ENCODE measurements at regions not wholly inside any gene's neighbourhood (a gene's known extent, or its start where the extent isn't known, plus 50 kb on each side); places are given as distances from the start of the nearest gene placed in this dataset.

DNA sequence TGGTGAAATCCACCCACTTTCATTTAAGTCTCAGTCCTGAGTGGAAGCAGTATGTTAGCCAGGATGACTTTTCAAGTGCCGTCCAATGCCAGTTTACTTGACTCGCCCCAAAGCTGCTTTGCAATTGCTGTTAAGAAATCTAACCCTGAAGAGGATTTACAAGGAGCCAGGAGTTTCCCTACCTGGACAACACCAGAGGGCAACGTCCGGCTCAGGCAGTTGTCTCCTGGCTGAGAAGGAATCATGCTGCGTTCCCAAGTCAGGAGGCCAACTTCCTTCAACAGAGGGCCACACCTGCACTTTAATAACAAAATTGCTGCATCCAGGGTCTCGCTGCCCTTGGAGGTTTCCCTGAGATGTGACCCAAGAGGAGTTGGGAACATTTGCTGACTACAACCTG lies 65.8 kb downstream of the BOD1 start:
- DNase-seq: no peak
- TF ChIP-seq, protein P1, sequence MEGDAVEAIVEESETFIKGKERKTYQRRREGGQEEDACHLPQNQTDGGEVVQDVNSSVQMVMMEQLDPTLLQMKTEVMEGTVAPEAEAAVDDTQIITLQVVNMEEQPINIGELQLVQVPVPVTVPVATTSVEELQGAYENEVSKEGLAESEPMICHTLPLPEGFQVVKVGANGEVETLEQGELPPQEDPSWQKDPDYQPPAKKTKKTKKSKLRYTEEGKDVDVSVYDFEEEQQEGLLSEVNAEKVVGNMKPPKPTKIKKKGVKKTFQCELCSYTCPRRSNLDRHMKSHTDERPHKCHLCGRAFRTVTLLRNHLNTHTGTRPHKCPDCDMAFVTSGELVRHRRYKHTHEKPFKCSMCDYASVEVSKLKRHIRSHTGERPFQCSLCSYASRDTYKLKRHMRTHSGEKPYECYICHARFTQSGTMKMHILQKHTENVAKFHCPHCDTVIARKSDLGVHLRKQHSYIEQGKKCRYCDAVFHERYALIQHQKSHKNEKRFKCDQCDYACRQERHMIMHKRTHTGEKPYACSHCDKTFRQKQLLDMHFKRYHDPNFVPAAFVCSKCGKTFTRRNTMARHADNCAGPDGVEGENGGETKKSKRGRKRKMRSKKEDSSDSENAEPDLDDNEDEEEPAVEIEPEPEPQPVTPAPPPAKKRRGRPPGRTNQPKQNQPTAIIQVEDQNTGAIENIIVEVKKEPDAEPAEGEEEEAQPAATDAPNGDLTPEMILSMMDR (IDR thresholded peaks at IDR 0.05; ENCODE audit: borderline replicate concordance): no peak
- no peak overlapping the region for H3K27ac ChIP-seq (replicated peaks)
- H3K4me3 ChIP-seq: no peak overlapping the region
- H3K36me3 ChIP-seq: no peaks in the 10 kb centered on the region
- intact Hi-C loops (cut with micrococcal nuclease): no loop called here
- peaks cover 11% of the 10 kb centered on the region for H3K27me3 ChIP-seq (ENCODE audit: low read depth)
- H3K9me3 ChIP-seq (replicated peaks): no peaks in the 10 kb centered on the region
- peaks cover 11% of the 10 kb centered on the region for H3K4me1 ChIP-seq

DNA sequence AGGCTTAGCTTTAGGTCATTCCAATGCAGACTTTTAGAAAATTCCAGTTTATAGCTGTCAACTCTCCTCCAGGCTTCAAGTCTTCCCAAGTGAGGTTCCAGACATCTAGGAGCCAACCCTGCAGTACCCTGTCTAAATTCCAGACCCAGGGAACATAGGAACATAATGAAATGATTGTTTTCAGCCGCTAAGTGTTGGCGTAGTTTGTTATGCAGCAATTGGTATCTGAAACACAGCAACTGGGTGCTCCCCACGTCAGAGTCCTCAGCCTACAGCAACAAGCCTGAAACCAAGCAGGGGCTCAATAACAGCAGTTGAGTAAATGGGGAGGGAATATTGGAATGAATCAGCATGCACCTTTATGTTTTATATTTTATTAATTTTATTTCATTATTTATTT lies 66.8 kb downstream of the BOD1 start:
- intact Hi-C loops (cut with micrococcal nuclease): no loop called here
- TF ChIP-seq, protein P1 (IDR thresholded peaks at IDR 0.05; ENCODE audit: borderline replicate concordance): no peak
- no peak for DNase-seq
- no peak overlapping the region for H3K4me3 ChIP-seq
- H3K27ac ChIP-seq (replicated peaks): no peak overlapping the region
- H3K36me3 ChIP-seq: no peaks in the 10 kb centered on the region
- peaks cover 8% of the 10 kb centered on the region for H3K27me3 ChIP-seq (ENCODE audit: low read depth)
- peaks cover 8% of the 10 kb centered on the region for H3K4me1 ChIP-seq
- no peaks in the 10 kb centered on the region for H3K9me3 ChIP-seq (replicated peaks)

DNA sequence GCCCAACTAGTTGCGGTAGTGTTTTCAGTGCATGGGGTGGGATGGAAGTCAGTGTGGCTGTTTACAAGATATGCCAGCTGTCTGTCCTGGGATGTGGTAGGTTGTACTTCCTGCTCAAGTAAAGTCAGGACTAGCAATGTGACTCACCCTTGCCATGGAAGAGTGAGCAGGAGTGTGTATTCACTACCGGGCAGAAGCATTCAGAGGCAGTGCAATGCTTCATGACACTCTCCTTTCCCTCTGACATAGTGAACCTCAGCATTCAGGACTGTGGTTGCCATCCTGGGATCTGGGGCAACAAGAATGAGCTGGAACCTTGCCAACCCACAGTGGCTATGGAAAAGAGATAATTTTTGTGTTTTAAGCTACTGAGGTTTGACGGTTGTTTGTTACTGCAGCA lies 68.9 kb downstream of the BOD1 start:
- intact Hi-C loops (cut with micrococcal nuclease): no loop called here
- Histone ChIP-seq H3K27ac (replicated peaks) (no peak overlapping the region), H3K4me3 (no peak overlapping the region), H3K4me1 (peaks cover 2% of the 10 kb centered on the region), H3K36me3 (no peaks in the 10 kb centered on the region), H3K9me3 (replicated peaks) (no peaks in the 10 kb centered on the region), H3K27me3 (ENCODE audit: low read depth) (no peaks in the 10 kb centered on the region)
- DNase-seq: no peak
- TF ChIP-seq, protein P1 (IDR thresholded peaks at IDR 0.05; ENCODE audit: borderline replicate concordance): no peak

DNA sequence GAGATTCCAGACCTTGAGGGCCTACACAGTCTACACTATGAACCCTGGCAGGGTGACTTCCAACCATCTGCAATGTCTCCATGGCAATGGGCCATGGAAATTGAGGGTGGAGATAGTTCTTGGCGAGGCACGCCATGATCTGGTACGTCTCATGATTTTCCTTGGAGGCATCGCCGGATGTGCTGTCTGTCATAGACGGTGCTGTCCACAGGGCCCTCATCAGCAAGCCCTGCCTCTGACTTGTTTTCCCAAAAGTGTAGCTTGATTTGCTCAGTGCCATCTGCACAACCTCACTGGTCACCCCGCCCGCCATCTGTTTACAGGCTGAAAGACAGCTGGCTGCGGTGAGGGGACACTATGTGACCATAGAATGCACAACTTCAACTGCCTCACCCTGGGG lies 73.5 kb downstream of the BOD1 start:
- peak overlapping the region; percentile 23 for H3K27ac ChIP-seq (replicated peaks)
- no peaks in the 10 kb centered on the region for H3K9me3 ChIP-seq (replicated peaks)
- peak; percentile 53 for DNase-seq
- no peak overlapping the region for H3K4me3 ChIP-seq
- TF ChIP-seq, protein P1 (IDR thresholded peaks at IDR 0.05; ENCODE audit: borderline replicate concordance): no peak
- H3K4me1 ChIP-seq: peaks cover 7% of the 10 kb centered on the region
- intact Hi-C loops (cut with micrococcal nuclease): no loop called here
- H3K36me3 ChIP-seq: no peaks in the 10 kb centered on the region
- H3K27me3 ChIP-seq (ENCODE audit: low read depth): no peaks in the 10 kb centered on the region

DNA sequence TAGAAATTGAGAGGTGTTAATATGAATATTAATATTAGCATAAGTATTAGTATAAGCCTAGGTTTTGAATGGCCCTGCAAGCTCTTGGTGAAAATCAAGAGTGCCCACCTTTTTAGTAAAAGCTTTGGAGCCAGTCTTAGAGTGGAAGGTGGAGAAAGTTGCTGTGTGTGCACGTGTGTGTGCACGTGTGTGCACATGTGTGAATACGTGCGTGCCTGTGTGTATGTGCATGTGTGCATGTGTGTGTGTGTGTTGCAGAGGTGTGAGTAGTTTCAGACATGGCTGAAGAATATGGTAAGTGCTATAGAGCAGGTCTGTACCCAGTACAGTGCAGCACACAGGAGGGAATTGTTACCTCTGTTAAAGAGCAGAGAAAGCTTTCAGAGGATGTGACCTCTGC lies 74.3 kb downstream of the BOD1 start:
- intact Hi-C loops (cut with micrococcal nuclease): no loop called here
- peaks cover 12% of the 10 kb centered on the region for H3K4me1 ChIP-seq
- H3K9me3 ChIP-seq (replicated peaks): no peaks in the 10 kb centered on the region
- H3K27ac ChIP-seq (replicated peaks): no peak overlapping the region
- TF ChIP-seq, protein P1 (IDR thresholded peaks at IDR 0.05; ENCODE audit: borderline replicate concordance): no peak
- H3K4me3 ChIP-seq: no peak overlapping the region
- DNase-seq: no peak
- H3K27me3 ChIP-seq (ENCODE audit: low read depth): no peaks in the 10 kb centered on the region
- no peaks in the 10 kb centered on the region for H3K36me3 ChIP-seq

DNA sequence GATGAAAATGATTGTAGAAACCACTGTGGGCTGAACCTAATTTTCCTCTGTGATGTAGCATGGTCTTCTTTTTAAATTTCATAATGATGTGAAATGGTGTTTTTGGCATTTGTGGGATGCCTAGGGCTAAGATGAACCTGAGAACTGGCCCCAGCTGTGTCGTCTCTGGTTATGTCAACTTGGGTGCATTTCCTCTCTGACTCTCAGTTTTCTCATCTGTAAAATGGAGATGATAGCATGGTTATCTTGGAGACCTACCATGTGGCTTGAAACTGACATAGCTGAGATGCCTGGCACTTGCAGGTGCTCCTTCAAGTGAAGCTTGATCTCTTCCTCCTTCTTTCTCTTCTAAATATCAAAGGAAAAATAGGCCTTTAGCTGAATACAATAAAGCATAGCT lies 77.8 kb downstream of the BOD1 start:
- intact Hi-C loops (cut with micrococcal nuclease): no loop called here
- H3K4me1 ChIP-seq: peaks cover 12% of the 10 kb centered on the region
- peak overlapping the region; percentile 74 for H3K27ac ChIP-seq (replicated peaks)
- H3K9me3 ChIP-seq (replicated peaks): no peaks in the 10 kb centered on the region
- TF ChIP-seq, protein P1 (IDR thresholded peaks at IDR 0.05; ENCODE audit: borderline replicate concordance): no peak
- no peak overlapping the region for H3K4me3 ChIP-seq
- H3K36me3 ChIP-seq: no peaks in the 10 kb centered on the region
- no peaks in the 10 kb centered on the region for H3K27me3 ChIP-seq (ENCODE audit: low read depth)
- no peak for DNase-seq
